ENCODE measurements at regions not wholly inside any gene's neighbourhood (a gene's known extent, or its start where the extent isn't known, plus 50 kb on each side); places are given as distances from the start of the nearest gene placed in this dataset.

DNA sequence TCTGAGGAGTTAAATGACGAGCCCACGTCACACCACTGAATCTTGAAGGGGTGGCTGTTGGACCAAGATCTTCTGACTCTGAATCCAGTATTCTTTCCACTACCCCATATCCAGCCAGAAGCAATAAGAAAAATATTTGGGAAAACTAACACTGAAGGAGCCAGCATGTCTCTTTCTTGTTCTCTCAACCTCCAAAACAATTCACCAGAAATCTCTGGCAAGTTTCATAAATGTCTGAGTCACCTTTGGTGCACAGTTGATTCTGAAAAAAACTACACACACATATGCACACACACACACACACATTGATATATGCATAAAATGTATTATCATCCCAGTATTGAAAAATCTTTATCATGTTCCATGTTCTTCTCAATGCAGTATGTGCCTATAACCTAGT is 104.3 kb upstream of the BLID start:
- H3K4me1 ChIP-seq, result no peaks in the 10 kb centered on the region
- DNase-seq, result no peak
- no peaks in the 10 kb centered on the region for H3K27me3 ChIP-seq
- no peak overlapping the region for H3K4me3 ChIP-seq (ENCODE audit: low read depth, low read length)
- TF ChIP-seq, protein P1, sequence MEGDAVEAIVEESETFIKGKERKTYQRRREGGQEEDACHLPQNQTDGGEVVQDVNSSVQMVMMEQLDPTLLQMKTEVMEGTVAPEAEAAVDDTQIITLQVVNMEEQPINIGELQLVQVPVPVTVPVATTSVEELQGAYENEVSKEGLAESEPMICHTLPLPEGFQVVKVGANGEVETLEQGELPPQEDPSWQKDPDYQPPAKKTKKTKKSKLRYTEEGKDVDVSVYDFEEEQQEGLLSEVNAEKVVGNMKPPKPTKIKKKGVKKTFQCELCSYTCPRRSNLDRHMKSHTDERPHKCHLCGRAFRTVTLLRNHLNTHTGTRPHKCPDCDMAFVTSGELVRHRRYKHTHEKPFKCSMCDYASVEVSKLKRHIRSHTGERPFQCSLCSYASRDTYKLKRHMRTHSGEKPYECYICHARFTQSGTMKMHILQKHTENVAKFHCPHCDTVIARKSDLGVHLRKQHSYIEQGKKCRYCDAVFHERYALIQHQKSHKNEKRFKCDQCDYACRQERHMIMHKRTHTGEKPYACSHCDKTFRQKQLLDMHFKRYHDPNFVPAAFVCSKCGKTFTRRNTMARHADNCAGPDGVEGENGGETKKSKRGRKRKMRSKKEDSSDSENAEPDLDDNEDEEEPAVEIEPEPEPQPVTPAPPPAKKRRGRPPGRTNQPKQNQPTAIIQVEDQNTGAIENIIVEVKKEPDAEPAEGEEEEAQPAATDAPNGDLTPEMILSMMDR (IDR thresholded peaks at IDR 0.05; ENCODE audit: low read depth, low read length), result no peak
- no peaks in the 10 kb centered on the region for H3K9me3 ChIP-seq
- no peaks in the 10 kb centered on the region for H3K36me3 ChIP-seq

GRCh38 chr11:122219791-122220190 is 103.8 kb upstream of the BLID start:
- no peaks in the 10 kb centered on the region for H3K27me3 ChIP-seq
- DNase-seq, result no peak
- no peaks in the 10 kb centered on the region for H3K4me1 ChIP-seq
- H3K9me3 ChIP-seq, result no peaks in the 10 kb centered on the region
- TF ChIP-seq, protein P1 (IDR thresholded peaks at IDR 0.05; ENCODE audit: low read depth, low read length), result no peak
- no peak overlapping the region for H3K4me3 ChIP-seq (ENCODE audit: low read depth, low read length)
- H3K36me3 ChIP-seq, result no peaks in the 10 kb centered on the region

- H3K36me3 ChIP-seq, result no peaks in the 10 kb centered on the region
- DNase-seq, result peak; percentile 69
- TF ChIP-seq, protein P1 (IDR thresholded peaks at IDR 0.05; ENCODE audit: low read depth, low read length), result peak; percentile 93
- no peaks in the 10 kb centered on the region for H3K4me1 ChIP-seq
- H3K4me3 ChIP-seq (ENCODE audit: low read depth, low read length), result no peak overlapping the region
- no peaks in the 10 kb centered on the region for H3K27me3 ChIP-seq
- H3K9me3 ChIP-seq, result no peaks in the 10 kb centered on the region
These were observed 99.4 kb upstream of the BLID start for GRCh38 chr11:122215244-122215992.

DNA sequence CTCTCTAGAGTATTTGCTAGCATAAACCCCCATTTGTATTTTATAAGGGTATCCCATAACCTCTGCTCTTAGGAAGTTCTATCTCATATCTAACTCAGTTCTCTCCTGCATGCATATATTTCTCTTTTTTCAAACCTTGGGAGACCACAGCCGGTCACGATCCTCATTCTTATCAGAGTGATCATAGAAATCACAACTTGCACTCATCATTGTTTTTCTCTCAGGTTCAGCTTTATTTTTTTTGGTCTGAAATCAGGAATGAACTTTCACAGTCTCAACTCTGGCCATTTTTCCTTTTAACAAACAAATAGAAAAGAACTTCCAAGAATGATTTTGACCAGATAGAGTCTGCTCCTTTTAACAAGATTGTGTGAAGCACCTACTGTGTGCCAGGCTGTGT is 98.6 kb upstream of the BLID start:
- H3K4me1 ChIP-seq, result no peaks in the 10 kb centered on the region
- TF ChIP-seq, protein P1 (IDR thresholded peaks at IDR 0.05; ENCODE audit: low read depth, low read length), result no peak

DNA sequence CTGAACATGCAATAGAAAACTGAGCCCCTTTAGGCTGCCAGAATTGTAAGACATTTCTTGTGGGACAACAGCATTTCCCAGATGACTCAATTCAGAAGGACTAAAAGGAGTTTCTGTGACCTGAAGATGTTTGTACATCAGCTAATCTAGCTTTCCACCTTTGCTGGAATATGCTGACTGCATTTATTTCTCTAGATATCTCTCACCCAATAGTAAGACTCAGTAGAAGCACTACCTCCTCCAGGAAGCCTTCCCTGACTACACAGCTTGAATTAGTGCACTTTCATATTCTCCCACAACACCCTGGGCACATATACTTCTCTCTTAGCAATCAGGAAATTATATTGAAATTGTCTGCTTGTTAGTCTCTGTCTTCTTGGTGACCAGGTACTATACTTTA is 98.1 kb upstream of the BLID start:
- Histone ChIP-seq H3K27me3 (no peaks in the 10 kb centered on the region), H3K9me3 (no peaks in the 10 kb centered on the region), H3K4me3 (ENCODE audit: low read depth, low read length) (no peak overlapping the region), H3K4me1 (no peaks in the 10 kb centered on the region), H3K36me3 (no peaks in the 10 kb centered on the region)
- TF ChIP-seq, protein P1 (IDR thresholded peaks at IDR 0.05; ENCODE audit: low read depth, low read length), result no peak
- DNase-seq, result no peak

More for the DNA sequence above, 98.6 kb upstream of the BLID start:
- Histone ChIP-seq H3K27me3 (no peaks in the 10 kb centered on the region), H3K4me3 (ENCODE audit: low read depth, low read length) (no peak overlapping the region), H3K36me3 (no peaks in the 10 kb centered on the region), H3K9me3 (no peaks in the 10 kb centered on the region)
- DNase-seq, result no peak

DNA sequence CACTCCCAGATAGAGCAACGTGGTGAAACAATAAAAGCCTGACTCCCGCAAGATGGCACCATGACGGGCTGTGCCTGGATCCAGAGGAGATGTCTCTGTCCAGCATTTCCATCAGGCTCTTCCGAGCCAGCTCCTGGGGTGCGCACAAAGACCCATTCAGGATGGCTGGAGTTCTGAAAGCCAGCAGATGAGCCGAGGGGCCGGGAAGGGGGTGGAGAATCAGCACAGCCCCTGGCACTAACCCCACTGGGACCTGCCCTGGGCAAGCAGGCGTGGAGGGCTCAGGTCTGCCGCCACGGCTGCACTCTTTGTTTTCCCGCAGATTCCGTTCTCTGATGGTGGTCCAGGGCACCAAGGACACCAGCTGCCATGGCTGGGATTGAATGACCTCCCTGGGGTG is 97.2 kb upstream of the BLID start:
- Histone ChIP-seq H3K4me3 (ENCODE audit: low read depth, low read length) (no peak overlapping the region), H3K9me3 (no peaks in the 10 kb centered on the region), H3K4me1 (no peaks in the 10 kb centered on the region), H3K27me3 (no peaks in the 10 kb centered on the region), H3K36me3 (no peaks in the 10 kb centered on the region)
- TF ChIP-seq, protein P1 (IDR thresholded peaks at IDR 0.05; ENCODE audit: low read depth, low read length), result no peak
- no peak for DNase-seq
